Thoracic aorta (tissue), 2 donors: ENCODE measurements at regions not wholly inside any gene's neighbourhood (a gene's known extent, or its start where the extent isn't known, plus 50 kb on each side); places are given as distances from the start of the nearest gene placed in this dataset.

Experiments used
- ATAC-seq: fragments of 150-250 bp; one replicate; pipeline ENCODE4 v1.8.0; 2017; ENCODE audit warnings: low read depth; ENCODE audit not compliant: insufficient number of reproducible peaks, low FRiP score
- DNase-seq: peaks from one replicate; pipeline ENCODE4 v3.0.0-alpha.2; 2020; ENCODE audit warnings: low spot score
- H3K27ac ChIP-seq, 2 donors: fragments of 200-600 bp; sonication (generic); 1 replicate in 1 of 2; 2 replicates in 1 of 2; pipeline ENCODE4 v1.5.1; 2016; ENCODE audit warnings: mild to moderate bottlenecking in 2 of 2, moderate library complexity in 2 of 2
- H3K27me3 ChIP-seq: fragments of 200-600 bp; sonication (generic); replicated peaks from 2 replicates; pipeline ENCODE4 v1.6.0; 2016; ENCODE audit warnings: mild to moderate bottlenecking; ENCODE audit not compliant: insufficient read depth
- H3K36me3 ChIP-seq: fragments of 200-600 bp; sonication (generic); one replicate; pipeline ENCODE4 v1.5.1; 2016
- H3K4me1 ChIP-seq, 2 donors: fragments of 200-600 bp; sonication (generic); 1 replicate in 1 of 2; 2 replicates in 1 of 2; pipeline versions ENCODE4 v1.5.1 to v1.6.0; 2016; ENCODE audit warnings: low read depth in 2 of 2, mild to moderate bottlenecking in 1 of 2; ENCODE audit not compliant: control insufficient read depth in 1 of 2
- H3K4me3 ChIP-seq: fragments of 200-600 bp; sonication (generic); 2 replicates; pipeline ENCODE4 v1.5.1; 2016; ENCODE audit warnings: mild to moderate bottlenecking
- H3K9me3 ChIP-seq: fragments of 200-600 bp; sonication (generic); 2 replicates; pipeline ENCODE4 v1.5.1; 2016
- CTCF ChIP-seq: fragments of 200-600 bp; sonication (generic); IDR thresholded peaks from one replicate; pipeline ENCODE4 v1.5.1; 2019; ENCODE audit warnings: antibody characterized with exemption

DNA sequence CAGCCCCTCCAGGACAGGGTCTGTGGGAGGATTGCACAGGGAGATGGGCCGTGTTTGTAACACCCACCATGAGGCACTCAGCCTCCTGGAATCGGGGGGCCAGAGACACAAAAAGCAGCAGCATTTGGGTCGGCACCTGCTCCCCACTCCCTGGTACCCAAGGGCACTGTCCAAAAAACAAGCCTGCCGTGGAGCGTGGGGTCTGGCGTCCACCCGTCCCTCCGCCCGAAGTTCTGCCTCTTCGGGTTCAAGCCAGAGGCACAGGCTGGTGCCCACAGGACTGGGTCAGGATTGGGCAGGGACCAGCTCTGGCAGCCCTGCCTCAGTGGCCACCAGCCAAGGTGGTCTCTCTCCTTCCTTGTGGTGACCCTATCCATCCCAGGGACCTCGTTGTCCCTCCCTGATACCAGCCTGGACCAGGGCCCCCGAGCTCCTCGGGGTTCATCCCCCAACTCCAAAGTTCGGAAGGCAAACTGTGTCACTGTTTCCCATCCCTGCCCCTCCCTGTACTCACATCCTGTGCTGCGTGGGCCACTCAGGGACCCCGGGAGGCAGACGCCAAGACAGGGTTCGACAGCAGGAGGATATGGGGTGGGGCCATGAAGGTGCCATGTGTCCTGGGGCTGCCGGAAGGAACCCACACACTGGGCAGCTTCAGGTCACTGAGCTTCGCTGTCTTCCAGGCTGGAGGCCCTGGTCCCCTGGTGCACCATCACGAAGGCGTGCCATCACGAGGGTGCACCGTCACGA, 126.0 kb upstream of the HDAC4 start:
- no peaks in the 10 kb centered on the region for H3K4me1 ChIP-seq
- H3K27ac ChIP-seq: no peak overlapping the region
- ATAC-seq (no peak), DNase-seq (no peak)
- H3K27me3 ChIP-seq: no peaks in the 10 kb centered on the region
- no peak overlapping the region for H3K4me3 ChIP-seq
- TF ChIP-seq CTCF: no peak
- H3K9me3 ChIP-seq: no peaks in the 10 kb centered on the region
- no peaks in the 10 kb centered on the region for H3K36me3 ChIP-seq

DNA sequence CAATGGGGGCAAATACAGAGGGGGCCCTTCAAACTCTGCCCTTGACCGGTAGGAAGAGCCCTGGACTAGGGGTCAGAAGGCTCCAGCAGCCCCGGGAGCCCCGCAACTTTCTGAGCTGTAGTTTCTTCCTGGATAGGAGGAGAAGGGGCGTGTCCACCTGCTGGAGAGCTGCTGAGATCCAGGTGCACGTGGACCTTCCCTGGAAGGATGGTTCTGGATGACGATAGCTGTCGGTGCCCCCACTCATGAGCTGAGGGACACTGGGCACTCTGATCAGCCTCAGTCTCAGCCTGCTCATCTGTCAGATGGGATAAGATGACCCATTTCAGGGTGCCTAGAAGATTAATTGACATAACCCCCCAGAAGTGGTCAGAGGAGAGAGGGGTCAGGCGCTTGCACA, 125.2 kb upstream of the HDAC4 start:
- DNase-seq (no peak), ATAC-seq (no peak)
- Histone ChIP-seq H3K9me3 (no peaks in the 10 kb centered on the region), H3K27ac (no peak overlapping the region), H3K36me3 (no peaks in the 10 kb centered on the region), H3K4me1 (no peaks in the 10 kb centered on the region), H3K4me3 (no peak overlapping the region), H3K27me3 (no peaks in the 10 kb centered on the region)
- TF ChIP-seq CTCF: no peak

- H3K4me1 ChIP-seq: no peaks in the 10 kb centered on the region
- H3K27ac ChIP-seq: no peak overlapping the region
- TF ChIP-seq CTCF: no peak
- ATAC-seq (no peak), DNase-seq (no peak)
- H3K27me3 ChIP-seq: no peaks in the 10 kb centered on the region
- no peak overlapping the region for H3K4me3 ChIP-seq
- no peaks in the 10 kb centered on the region for H3K9me3 ChIP-seq
- no peaks in the 10 kb centered on the region for H3K36me3 ChIP-seq
Observed at GRCh38 chr2:239523954-239524330, 123.1 kb upstream of the HDAC4 start.

DNA sequence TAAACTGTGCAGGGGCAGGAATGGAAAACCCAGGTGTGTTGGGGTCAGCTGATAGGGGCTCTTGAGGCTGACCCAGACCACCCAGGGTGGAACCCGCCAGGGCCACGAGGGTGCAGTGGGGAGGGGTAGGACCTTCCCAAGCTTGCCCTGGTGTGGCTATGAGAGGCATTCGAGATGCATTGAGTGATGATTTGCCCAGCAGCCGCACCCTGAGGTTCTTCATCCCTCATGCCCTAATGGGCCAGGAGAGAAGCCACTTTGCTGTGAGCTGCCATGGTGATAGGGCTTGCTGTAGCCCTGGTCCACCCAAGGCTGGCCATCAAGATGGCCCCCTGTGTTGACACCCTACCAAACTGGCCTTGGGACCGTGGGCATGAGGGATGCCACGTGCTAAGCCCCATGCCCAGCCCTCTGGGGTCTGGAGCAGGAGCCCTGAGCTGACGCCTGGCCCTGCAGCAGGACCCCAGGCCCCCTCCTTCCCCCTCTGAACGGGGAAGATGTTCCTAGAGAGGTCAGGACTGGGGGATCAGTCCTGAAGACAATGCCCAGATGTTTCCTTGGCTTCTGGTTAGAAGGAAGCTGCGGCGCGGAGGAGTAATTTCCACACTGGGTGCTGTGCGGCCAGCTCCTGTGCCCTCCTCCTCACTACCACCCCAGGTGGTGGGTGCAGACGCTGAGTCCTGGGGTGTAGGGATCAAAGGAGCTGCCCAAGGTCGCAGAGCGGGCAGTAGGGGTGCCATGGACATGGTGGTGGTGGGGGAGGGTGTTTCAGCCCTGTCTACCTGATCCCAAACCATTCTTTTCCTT, 122.5 kb upstream of the HDAC4 start:
- ATAC-seq (no peak), DNase-seq (no peak)
- no peak for TF ChIP-seq CTCF
- Histone ChIP-seq H3K4me1 (no peaks in the 10 kb centered on the region), H3K27me3 (no peaks in the 10 kb centered on the region), H3K4me3 (no peak overlapping the region), H3K9me3 (no peaks in the 10 kb centered on the region), H3K36me3 (no peaks in the 10 kb centered on the region), H3K27ac (no peak overlapping the region)

DNA sequence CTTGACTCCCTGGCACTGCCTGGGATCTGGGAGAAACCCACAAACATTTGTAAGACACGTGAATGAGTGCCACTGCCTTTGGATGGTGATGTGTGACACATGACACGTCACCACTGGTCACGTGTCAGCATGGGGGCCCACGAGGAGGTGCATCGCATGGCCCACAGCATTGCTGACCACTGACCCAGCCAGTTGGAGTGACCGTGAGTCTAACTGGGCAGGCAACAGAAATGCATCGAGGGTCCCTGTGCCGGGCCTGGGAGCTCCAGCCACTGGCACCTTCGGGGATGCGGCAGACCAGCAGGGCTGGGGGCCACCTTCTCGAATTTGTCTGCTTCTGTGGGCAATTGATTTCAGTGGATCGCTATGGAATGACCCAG, 121.9 kb upstream of the HDAC4 start:
- H3K27me3 ChIP-seq: no peaks in the 10 kb centered on the region
- no peak for ATAC-seq

More for the DNA sequence above, 121.9 kb upstream of the HDAC4 start:
- Histone ChIP-seq H3K9me3 (no peaks in the 10 kb centered on the region), H3K4me1 (no peaks in the 10 kb centered on the region), H3K36me3 (no peaks in the 10 kb centered on the region), H3K27ac (no peak overlapping the region), H3K4me3 (no peak overlapping the region)
- TF ChIP-seq CTCF: no peak
- DNase-seq: no peak
